GM12873 (cell line): ENCODE measurements at regions not wholly inside any gene's neighbourhood (a gene's known extent, or its start where the extent isn't known, plus 50 kb on each side); places are given as distances from the start of the nearest gene placed in this dataset.

Experiments used
- TF ChIP-seq, protein P1 (sequence below): IDR thresholded peaks from 2 replicates; pipeline ENCODE4 v1.5.1; 2012; ENCODE audit warnings: low read depth, mild to moderate bottlenecking, moderate library complexity, low read length, control low read depth; ENCODE audit not compliant: insufficient read depth; ENCODE audit errors: missing control alignments

DNA sequence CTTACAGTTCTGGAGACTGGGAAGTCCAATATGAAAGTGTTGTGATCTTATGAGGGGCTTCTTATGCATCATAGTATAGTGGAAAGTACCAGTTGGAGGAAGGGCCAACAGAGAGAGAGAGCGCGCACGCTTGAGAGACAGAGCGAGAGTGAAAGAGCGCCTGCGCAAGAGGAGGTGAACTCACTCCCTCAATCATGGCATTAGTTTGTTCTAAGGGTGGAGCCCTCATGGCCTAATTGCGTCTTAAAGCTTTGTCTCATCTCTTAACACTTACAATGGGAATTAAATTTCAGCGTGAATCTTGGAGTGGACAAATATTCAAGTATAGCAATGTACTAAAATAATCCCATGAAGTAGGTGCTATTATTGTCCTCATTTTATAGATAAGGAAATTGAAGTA is 303.2 kb downstream of the OSTF1 start:
- TF ChIP-seq, protein P1, sequence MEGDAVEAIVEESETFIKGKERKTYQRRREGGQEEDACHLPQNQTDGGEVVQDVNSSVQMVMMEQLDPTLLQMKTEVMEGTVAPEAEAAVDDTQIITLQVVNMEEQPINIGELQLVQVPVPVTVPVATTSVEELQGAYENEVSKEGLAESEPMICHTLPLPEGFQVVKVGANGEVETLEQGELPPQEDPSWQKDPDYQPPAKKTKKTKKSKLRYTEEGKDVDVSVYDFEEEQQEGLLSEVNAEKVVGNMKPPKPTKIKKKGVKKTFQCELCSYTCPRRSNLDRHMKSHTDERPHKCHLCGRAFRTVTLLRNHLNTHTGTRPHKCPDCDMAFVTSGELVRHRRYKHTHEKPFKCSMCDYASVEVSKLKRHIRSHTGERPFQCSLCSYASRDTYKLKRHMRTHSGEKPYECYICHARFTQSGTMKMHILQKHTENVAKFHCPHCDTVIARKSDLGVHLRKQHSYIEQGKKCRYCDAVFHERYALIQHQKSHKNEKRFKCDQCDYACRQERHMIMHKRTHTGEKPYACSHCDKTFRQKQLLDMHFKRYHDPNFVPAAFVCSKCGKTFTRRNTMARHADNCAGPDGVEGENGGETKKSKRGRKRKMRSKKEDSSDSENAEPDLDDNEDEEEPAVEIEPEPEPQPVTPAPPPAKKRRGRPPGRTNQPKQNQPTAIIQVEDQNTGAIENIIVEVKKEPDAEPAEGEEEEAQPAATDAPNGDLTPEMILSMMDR: no peak

DNA sequence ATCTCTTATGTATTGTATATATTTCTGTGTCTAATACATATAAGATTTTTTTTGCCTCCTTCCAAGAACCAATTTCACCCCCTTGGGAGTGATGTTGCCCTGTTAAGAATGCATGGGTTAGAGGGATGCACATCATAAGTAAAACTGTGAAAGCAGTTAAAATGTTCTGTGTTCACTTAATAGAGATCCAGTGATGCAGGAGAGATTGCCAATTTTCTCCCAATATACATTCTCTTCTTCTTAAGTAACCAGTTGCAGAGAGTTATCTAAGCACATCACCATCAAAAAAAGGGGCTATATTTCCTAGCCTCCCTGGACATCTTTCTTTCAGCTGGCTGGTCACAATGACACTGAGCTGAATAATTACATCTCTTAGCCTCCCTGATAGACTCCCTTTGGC is 307.0 kb downstream of the OSTF1 start:
- TF ChIP-seq, protein P1: no peak

DNA sequence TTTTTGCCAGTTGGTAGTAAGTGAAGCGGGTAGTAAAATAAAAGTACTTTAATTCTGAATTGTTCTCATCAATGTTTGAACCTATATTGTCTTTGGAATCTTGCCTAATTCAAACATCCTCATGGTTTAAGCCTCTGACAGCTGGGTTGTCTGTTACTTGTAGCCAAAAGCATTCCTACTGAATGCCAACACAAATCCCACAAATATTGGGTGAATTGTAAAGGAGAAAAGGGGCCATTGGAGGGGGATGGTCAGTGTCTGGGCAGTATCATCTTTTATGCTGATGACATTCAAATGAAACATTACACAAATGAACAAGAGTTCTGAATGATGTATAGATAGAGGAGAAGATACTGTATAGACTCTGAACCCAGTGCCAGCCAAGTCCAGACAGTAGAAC is 309.5 kb downstream of the OSTF1 start:
- TF ChIP-seq, protein P1: no peak

DNA sequence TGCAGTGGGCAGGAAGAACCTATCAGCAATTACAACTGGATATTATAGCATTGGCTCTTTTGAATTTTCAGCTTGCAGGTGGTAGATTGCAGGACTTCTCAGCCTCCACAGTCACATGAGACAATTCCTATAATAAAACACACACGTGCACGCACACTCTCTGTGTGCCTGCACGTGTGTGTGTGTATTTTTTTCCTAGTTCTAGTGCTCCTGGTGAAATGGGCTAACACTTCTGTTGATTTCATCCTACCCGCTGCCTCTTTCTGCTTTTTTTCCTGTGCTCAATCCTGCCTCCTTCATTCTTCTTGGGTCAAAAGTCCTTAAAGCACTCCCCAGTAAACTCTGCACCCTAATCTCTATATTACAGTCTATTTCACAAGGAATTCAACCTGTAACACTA is 320.1 kb downstream of the OSTF1 start:
- TF ChIP-seq, protein P1: no peak

DNA sequence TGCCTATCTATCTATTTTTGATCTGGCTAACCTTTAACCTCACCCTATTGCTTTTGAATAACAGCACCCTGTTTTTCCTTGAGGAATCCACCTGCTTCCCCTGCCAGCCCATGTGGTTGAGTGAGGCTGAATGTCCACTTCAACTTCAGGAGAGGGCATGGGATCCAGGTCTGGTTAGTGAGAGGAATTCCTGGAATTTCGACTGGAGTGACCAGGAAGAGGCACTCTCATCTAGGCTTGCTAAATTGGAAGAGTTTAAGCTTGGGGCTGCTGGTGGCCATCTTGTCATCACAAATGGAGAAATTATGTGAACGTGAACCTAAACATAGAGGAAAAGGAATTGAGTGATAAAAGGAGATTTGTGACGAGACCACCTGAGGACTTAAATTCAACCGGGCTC is 322.1 kb downstream of the OSTF1 start:
- TF ChIP-seq, protein P1: no peak

DNA sequence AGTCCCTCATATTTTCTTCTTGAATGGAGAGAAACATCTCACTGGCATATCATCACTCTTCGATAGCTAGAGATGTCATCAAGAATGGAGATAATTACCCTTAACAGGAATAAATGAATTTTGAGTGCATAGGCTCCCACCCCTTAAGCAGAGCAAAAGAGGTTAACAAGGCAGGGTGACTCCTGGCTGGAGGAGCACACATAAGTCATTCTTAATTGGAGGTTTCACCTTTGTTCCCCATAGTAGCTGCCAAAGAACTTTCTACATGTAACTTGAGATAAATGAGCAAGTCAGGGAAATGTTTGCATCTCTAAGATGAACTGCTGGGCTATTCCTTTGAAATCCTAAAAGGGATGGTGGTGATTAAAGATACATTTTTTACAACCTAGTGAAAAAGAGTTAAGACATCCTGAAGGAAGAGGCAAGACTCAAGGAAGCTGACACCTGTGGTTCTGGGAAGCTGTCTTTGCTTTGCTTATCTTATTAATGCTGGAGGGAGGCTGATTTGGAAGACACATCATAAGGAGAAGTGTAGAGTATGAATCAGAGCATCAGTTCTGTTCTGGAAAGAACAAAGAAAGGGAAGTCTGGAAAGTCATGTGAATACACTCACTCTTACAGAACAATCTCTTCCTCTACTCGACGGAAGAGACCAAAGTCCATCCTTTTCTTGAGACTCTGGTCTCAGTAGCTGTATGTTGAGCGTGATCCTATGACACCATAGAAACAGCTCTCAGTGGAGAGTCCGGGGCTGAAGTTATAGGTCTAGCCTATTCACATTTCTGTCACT is 326.3 kb downstream of the OSTF1 start:
- TF ChIP-seq, protein P1: no peak

DNA sequence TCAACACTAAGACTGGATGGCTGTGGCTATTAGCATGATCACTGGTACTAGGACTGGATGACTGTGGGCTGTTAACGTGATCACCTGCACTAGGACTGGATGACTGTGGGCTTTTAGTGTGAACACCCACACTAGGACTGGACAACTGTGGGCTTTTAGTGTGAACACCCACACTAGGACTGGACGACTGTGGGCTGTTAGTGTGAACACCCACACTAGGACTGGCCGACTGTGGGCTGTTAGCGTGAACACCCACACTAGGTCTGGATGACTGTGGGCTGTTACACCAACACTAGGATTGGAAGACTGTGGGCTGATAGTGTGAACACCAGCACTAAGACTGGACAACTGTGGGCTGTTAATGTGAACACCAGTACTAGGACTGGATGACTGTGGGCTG is 329.2 kb downstream of the OSTF1 start:
- TF ChIP-seq, protein P1: no peak

DNA sequence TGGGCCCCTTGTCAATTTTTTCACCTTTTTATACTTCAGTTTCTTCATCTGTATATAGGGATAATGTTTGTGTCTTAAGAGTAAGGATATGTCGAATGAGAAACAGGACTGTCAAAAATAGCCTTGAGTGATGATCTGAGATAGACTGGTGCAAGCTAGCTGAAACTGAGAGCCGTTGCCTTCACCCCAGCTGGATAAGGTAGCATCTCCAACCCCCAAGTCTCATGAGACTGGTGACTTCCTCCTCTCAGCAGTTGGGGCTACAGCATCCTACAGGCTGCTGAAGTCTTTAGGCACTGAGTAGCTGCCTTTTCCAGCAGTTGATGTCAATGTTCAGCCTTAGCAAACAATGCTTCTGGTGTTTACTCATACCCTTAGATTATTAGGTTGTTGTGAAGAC is 330.2 kb downstream of the OSTF1 start:
- TF ChIP-seq, protein P1: no peak
